ENCODE measurements at regions not wholly inside any gene's neighbourhood (a gene's known extent, or its start where the extent isn't known, plus 50 kb on each side); places are given as distances from the start of the nearest gene placed in this dataset.

- TF ChIP-seq CTCF (IDR thresholded peaks at IDR 0.05), result no peak
- TF ChIP-seq POLR2A (IDR thresholded peaks at IDR 0.05), result no peak
Measured at GRCh38 chr2:234313558-234313957, 183.3 kb downstream of the ARL4C start.

Data from body of pancreas (tissue), 4 donors.